Activated CD4-positive, alpha-beta T cell treated with anti-CD3 and anti-CD28 coated beads for 36 hours (primary cell): ENCODE measurements at regions not wholly inside any gene's neighbourhood (a gene's known extent, or its start where the extent isn't known, plus 50 kb on each side); places are given as distances from the start of the nearest gene placed in this dataset.

ENCODE experiments used
- ATAC-seq: fragments of 200-7000 bp; cut with Tn5 transposase; one replicate; pipeline ENCODE4 v1.10.0; 2021; ENCODE audit warnings: mild to moderate bottlenecking, moderate library complexity
- CTCF ChIA-PET: fragments of 350-600 bp; sonication (Branson Sonifier 250); formaldehyde crosslinking; loops from one replicate; lab custom pipeline; 2021; ENCODE audit warnings: antibody characterized with exemption; lab: Charles Lee
- POLR2A ChIA-PET: fragments of 350-600 bp; sonication (Branson Sonifier 250); formaldehyde crosslinking; loops from one replicate; lab custom pipeline; 2021; ENCODE audit warnings: antibody characterized with exemption, inconsistent platforms; lab: Charles Lee
- DNase-seq: peaks from one replicate; pipeline ENCODE4 v3.0.0-alpha.2; 2020
- H3K27ac Mint-ChIP-seq: one replicate; pipeline ENCODE4 v1.8.0; 2021; ENCODE audit warnings: mixed read lengths
- H3K27me3 Mint-ChIP-seq: one replicate; pipeline ENCODE4 v1.8.0; 2021; ENCODE audit warnings: mixed read lengths
- H3K36me3 Mint-ChIP-seq: one replicate; pipeline ENCODE4 v1.8.0; 2021; ENCODE audit warnings: low read depth, mixed read lengths
- H3K4me1 Mint-ChIP-seq: one replicate; pipeline ENCODE4 v1.8.0; 2021; ENCODE audit warnings: mixed read lengths
- H3K4me3 Mint-ChIP-seq: one replicate; pipeline ENCODE4 v1.8.0; 2021; ENCODE audit warnings: mild to moderate bottlenecking, moderate library complexity, mixed read lengths
- H3K9me3 Mint-ChIP-seq: one replicate; pipeline ENCODE4 v1.8.0; 2021; ENCODE audit warnings: low read depth, mixed read lengths
- intact Hi-C, 2 experiments: fragments of 100-400 bp; cut with DNase I in 1 of 2; cut with micrococcal nuclease in 1 of 2; formaldehyde crosslinking; loops; one replicate each; pipeline versions ENCODE4 v1.14.2 to v1.15.1; 2022 to 2024; cut with DNase I, micrococcal nuclease

DNA sequence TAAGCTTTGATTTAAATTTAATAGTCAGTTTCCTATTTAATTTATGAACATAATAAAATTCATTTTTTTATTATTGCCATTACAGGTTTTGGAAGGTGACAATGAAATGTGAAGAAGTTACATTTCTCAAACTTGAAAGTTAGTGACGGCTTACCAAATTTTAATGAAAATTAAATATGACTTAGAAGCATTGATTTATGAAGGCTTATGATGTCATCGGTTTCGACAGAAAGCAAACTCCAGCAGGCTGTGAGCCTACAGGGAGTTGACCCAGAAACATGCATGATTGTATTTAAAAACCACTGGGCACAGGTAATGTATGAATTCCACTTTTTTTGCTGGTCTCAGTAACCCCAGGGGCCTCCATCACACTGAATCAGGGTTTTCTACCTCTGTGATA lies 157.1 kb downstream of the FHIP1A start:
- no peak overlapping the region for H3K27ac Mint-ChIP-seq
- no peak overlapping the region for H3K4me3 Mint-ChIP-seq
- intact Hi-C loops, result no loop called here
- H3K9me3 Mint-ChIP-seq, result no peaks in the 10 kb centered on the region
- no peak for DNase-seq
- peaks cover 21% of the 10 kb centered on the region for H3K27me3 Mint-ChIP-seq
- no peaks in the 10 kb centered on the region for H3K36me3 Mint-ChIP-seq
- CTCF ChIA-PET, result no interaction called here
- peaks cover 7% of the 10 kb centered on the region for H3K4me1 Mint-ChIP-seq
- POLR2A ChIA-PET, result no interaction called here
- ATAC-seq, result no peak

DNA sequence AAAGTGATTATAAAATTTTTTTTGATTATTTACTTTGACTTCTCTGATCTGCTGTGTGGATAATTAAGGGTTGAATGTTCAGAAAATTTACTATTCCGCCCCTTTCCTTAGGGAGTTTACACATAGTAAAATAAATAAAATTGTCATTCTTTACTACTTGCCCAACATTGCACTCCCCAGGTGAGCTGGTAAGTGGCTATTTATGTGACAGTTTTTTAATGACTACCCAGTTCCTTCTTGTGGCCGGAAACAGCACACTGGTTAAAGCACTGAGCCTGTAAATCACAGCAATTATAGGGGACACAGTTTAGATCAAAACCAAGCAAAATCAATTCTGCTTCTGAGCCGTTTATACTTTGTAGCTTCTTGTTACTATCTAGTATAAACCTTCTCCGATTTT lies 158.1 kb downstream of the FHIP1A start:
- intact Hi-C loops, result no loop called here
- Mint-ChIP-seq H3K4me3 (no peak overlapping the region), H3K9me3 (no peaks in the 10 kb centered on the region), H3K4me1 (peaks cover 7% of the 10 kb centered on the region), H3K27ac (no peak overlapping the region), H3K36me3 (no peaks in the 10 kb centered on the region), H3K27me3 (peaks cover 18% of the 10 kb centered on the region)
- DNase-seq (no peak), ATAC-seq (no peak)
- ChIA-PET CTCF (no interaction called here), POLR2A (no interaction called here)

DNA sequence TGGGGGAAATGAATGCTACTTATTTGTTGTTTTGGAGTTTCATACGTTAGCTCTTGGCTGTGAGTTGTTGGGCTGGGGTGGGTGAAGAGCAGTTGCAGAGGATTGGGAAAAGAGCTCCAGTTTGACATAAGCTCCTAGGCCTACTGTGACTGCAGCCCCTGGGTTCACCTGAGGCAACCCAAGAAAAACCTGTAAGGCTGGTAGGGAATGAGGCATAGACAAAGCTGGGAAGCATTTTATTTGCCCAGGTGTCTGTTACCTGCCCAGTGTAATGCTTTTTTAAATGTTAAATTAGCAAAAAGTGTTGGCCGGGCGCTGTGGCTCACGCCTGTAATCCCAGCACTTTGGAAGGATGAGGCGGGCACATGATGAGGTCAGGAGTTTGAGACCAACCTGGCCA lies 160.0 kb downstream of the FHIP1A start:
- Mint-ChIP-seq H3K9me3 (no peaks in the 10 kb centered on the region), H3K27me3 (peaks cover 16% of the 10 kb centered on the region), H3K36me3 (no peaks in the 10 kb centered on the region), H3K27ac (no peak overlapping the region), H3K4me1 (no peaks in the 10 kb centered on the region), H3K4me3 (no peak overlapping the region)
- DNase-seq, result no peak
- ATAC-seq, result no peak
- POLR2A ChIA-PET, result interaction anchor here (0.6 kb wide), 1 partner anchor 296 kb away, joined by 3 read pairs; no protein-coding TSS in a partner anchor
- intact Hi-C loops, result no loop called here
- CTCF ChIA-PET, result no interaction called here

DNA sequence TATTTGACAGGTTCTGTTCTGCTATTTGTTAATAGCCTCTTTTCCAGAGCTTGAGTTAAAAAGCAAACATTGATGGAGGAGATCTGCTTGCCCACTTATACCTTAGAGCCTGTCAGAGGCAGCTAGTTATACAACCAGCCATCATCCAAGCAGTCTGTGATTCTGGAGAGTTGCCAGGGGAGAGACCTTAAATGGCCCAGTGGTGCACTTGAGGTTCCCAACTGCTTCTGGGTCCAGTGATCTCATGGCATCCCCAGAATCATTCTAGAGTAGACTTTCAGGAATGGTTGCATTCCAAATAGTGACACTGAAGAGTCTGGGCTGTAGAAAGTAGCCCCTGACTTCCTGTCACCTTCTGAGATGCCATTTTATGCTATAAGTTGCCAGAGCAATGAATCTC lies 160.7 kb downstream of the FHIP1A start:
- H3K27me3 Mint-ChIP-seq, result peaks cover 15% of the 10 kb centered on the region
- H3K9me3 Mint-ChIP-seq, result no peaks in the 10 kb centered on the region
- ChIA-PET POLR2A (interaction anchor here (0.6 kb wide), 1 partner anchor 296 kb away, joined by 3 read pairs; no protein-coding TSS in a partner anchor), CTCF (interaction anchor here (1.1 kb wide), 1 partner anchor 9 kb away, joined by 3 read pairs; no protein-coding TSS in a partner anchor)
- no peaks in the 10 kb centered on the region for H3K4me1 Mint-ChIP-seq
- H3K4me3 Mint-ChIP-seq, result no peak overlapping the region
- no peak for DNase-seq
- intact Hi-C loops, result no loop called here
- ATAC-seq, result no peak
- H3K36me3 Mint-ChIP-seq, result no peaks in the 10 kb centered on the region
- no peak overlapping the region for H3K27ac Mint-ChIP-seq

DNA sequence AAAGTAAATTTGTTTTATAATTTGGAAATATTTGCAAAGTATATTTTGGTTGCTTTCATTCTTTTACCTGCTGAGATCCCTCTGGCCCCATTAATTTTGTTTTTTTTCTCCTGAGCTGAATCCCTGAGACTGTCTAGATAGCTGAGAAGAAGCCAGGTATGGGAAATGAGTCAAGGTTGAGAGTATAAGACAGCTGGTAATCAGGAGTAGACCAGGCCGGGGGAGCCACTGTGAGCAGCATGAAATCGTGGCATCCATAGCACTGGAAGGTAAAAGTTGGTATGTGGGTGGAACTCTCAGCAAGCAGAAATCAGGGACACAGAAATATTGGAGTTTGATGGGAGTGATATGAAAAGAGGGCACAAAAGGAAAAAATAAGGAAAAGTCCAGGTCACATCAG lies 164.5 kb downstream of the FHIP1A start:
- H3K4me3 Mint-ChIP-seq, result no peak overlapping the region
- ATAC-seq (no peak), DNase-seq (no peak)
- no peak overlapping the region for H3K27ac Mint-ChIP-seq
- H3K27me3 Mint-ChIP-seq, result peaks cover 9% of the 10 kb centered on the region
- H3K9me3 Mint-ChIP-seq, result no peaks in the 10 kb centered on the region
- H3K36me3 Mint-ChIP-seq, result no peaks in the 10 kb centered on the region
- POLR2A ChIA-PET, result no interaction called here
- CTCF ChIA-PET, result interaction anchor here (0.6 kb wide), 1 partner anchor 699 kb away, joined by 4 read pairs; no protein-coding TSS in a partner anchor
- H3K4me1 Mint-ChIP-seq, result no peaks in the 10 kb centered on the region
- intact Hi-C loops, result no loop called here

DNA sequence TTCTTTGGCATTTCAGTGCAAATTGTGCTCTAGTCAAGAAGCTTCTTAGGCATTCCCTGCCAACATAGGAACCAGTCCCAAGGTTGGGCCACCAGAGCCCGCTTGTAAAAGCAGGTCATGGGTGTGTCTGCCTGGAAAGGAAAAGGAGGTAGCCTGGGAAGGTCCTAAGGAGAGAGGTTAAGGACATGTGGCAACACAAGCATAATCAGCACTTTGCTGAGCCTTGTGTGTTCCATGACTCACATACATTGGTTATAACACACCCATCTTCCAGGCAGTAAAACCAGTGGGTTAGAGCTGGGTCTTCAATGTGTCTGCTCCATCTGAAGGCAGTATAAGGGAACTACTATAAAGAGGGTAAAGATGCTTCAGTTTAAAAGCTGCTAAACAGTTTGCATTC lies 165.0 kb downstream of the FHIP1A start:
- ChIA-PET POLR2A (no interaction called here), CTCF (no interaction called here)
- ATAC-seq, result no peak
- no peak overlapping the region for H3K4me3 Mint-ChIP-seq
- no peaks in the 10 kb centered on the region for H3K9me3 Mint-ChIP-seq
- H3K27ac Mint-ChIP-seq, result no peak overlapping the region
- H3K27me3 Mint-ChIP-seq, result peaks cover 5% of the 10 kb centered on the region
- H3K4me1 Mint-ChIP-seq, result no peaks in the 10 kb centered on the region
- no peak for DNase-seq
- no peaks in the 10 kb centered on the region for H3K36me3 Mint-ChIP-seq
- intact Hi-C loops, result no loop called here

DNA sequence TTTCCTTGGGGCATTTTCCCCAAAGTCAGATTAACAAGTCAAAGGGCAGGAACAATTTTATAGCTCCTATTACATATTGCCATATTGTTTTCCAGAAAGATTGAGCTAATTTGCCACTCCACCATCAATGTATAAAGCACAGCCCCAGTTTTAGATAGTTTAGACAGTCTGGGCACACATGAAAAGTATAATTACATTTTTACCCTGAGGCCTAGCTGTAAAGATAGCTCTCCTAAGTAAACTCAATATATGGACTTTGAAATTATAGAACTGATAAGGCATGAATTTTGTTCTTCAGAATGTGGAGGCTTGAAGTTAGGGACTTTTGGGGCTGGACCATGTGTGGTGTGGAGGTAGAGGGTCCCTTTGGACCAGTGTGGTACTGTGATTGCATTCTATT lies 166.0 kb downstream of the FHIP1A start:
- H3K27me3 Mint-ChIP-seq, result peaks cover 5% of the 10 kb centered on the region
- DNase-seq (no peak), ATAC-seq (no peak)
- ChIA-PET POLR2A (no interaction called here), CTCF (no interaction called here)
- no peak overlapping the region for H3K27ac Mint-ChIP-seq
- no peaks in the 10 kb centered on the region for H3K4me1 Mint-ChIP-seq
- no peaks in the 10 kb centered on the region for H3K36me3 Mint-ChIP-seq
- no peaks in the 10 kb centered on the region for H3K9me3 Mint-ChIP-seq
- H3K4me3 Mint-ChIP-seq, result no peak overlapping the region
- intact Hi-C loops, result no loop called here

DNA sequence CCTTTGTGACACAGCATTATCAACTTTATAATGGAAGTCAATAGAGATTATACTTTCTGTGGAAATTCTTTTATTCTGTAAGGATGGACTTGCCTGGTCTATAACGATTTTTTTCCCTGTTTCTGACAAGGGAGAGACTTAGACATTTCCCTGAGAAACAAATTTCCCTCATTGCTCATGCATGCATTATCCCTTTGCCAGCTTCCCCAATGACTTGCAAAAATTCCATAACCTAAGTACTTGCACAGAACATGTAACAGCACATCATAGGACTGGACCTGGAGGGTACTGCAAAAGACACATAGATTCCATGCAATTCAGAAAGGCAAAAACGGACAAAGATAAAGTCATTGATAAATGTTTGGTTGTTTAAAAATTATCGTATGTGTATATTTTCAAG lies 166.7 kb downstream of the FHIP1A start:
- Mint-ChIP-seq H3K27ac (no peak overlapping the region), H3K9me3 (no peaks in the 10 kb centered on the region), H3K36me3 (no peaks in the 10 kb centered on the region), H3K4me1 (no peaks in the 10 kb centered on the region), H3K27me3 (peaks cover 5% of the 10 kb centered on the region), H3K4me3 (no peak overlapping the region)
- ChIA-PET CTCF (no interaction called here), POLR2A (no interaction called here)
- no peak for DNase-seq
- no peak for ATAC-seq
- intact Hi-C loops, result no loop called here

DNA sequence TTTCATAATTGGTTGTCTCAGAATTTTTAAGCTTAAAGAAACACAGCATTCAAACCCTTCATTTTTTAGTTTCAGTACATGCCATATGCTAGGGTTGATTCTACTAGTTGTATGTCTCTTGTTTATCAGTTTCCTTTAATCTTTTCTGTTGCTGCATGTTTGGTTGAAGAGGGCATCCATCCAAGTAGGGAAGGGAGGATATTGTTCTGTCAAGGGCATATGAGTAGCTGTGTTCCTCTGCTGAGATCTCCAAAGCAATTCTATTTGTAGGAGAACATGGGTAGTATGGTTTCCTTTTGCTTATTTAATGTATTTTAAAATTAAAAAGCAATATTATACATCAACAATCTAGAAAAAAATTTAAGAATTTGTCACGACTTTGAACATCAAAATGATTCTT lies 167.7 kb downstream of the FHIP1A start:
- peaks cover 5% of the 10 kb centered on the region for H3K27me3 Mint-ChIP-seq
- H3K27ac Mint-ChIP-seq, result no peak overlapping the region
- no peak overlapping the region for H3K4me3 Mint-ChIP-seq
- intact Hi-C loops, result no loop called here
- no peaks in the 10 kb centered on the region for H3K4me1 Mint-ChIP-seq
- H3K36me3 Mint-ChIP-seq, result no peaks in the 10 kb centered on the region
- ATAC-seq, result no peak
- POLR2A ChIA-PET, result no interaction called here
- CTCF ChIA-PET, result interaction anchor here (0.6 kb wide), 1 partner anchor 216 kb away, joined by 4 read pairs; no protein-coding TSS in a partner anchor
- DNase-seq, result no peak
- no peaks in the 10 kb centered on the region for H3K9me3 Mint-ChIP-seq

DNA sequence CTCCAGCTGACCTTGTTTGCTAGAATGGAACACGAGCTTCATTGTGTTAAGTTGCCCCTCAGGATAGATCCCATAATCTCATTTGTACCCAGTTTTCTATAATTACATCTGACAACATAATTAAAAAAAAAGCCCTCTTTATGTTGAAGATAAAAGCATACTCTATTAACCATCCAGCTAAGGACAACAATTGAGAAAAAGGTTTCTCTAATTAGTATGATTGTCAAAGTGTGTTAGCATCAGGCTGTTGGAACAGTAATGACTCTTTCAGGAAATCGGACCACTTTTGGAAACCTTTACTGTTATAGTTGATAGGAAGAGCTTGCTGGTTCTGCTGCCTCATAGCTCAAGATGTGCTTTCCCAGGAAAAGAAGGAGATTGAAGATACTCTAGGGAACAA lies 172.6 kb downstream of the FHIP1A start:
- Mint-ChIP-seq H3K4me3 (no peak overlapping the region), H3K27ac (no peak overlapping the region), H3K27me3 (peaks cover 3% of the 10 kb centered on the region), H3K9me3 (no peaks in the 10 kb centered on the region), H3K4me1 (no peaks in the 10 kb centered on the region), H3K36me3 (no peaks in the 10 kb centered on the region)
- CTCF ChIA-PET, result interaction anchor here (0.7 kb wide), 1 partner anchor 60 kb away, joined by 5 read pairs; no protein-coding TSS in a partner anchor
- ATAC-seq, result no peak
- POLR2A ChIA-PET, result no interaction called here
- intact Hi-C loops, result no loop called here
- no peak for DNase-seq

DNA sequence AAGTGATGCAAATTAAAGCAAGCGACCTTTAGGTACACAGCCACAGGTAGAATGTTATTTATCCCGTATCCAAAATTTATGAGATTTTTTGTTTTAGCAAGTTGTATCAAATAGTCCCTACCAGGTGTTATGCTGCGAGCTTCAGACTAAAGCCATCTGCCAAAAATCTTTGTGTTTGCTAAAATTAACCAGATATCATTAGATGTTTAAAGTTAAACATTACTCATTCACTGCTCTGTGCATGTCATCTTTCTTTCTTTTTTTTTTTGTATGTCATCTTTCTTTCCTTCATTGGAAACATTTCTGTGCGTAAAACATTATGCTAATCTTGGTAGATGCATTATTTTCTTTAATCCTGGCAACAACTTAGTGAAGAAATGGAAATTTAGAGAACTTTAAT lies 173.1 kb downstream of the FHIP1A start:
- intact Hi-C loops, result no loop called here
- no peaks in the 10 kb centered on the region for H3K36me3 Mint-ChIP-seq
- POLR2A ChIA-PET, result no interaction called here

DNA sequence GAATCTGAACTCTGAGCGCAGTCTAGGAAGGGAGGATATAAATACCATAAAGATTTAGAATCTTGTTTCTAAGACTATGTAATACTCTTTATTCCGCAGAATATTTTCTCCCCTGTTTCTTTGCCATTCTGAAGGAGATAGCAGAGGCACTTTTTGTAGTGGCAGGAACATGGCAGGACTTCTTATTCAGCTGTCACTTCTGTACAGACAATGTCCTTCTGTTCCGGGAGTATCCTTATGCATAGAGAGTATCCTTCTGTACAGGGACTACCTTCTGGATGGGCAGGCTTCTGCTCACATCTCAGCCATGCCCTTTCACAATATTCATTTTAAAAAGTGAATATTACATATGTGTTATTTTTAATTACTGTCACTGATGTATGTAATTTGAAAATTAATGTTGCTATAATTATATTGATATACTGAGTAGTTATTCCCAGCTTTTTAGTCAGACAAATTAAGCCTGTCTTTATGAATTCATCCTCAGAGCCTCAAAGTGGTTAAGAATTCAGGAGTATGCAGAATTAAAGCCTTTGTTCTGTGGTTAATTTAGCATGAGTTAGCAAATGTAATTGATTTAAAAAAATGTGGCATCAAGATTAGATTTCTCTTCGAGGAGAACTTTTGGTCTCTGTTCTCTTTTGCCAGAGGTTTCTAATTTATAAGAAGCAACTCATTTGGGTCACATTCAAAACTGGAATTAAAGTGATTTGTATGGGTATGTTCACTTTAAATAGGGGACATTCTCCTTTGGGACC lies 174.4 kb downstream of the FHIP1A start:
- Mint-ChIP-seq H3K27ac (no peak overlapping the region), H3K4me3 (no peak overlapping the region), H3K9me3 (no peaks in the 10 kb centered on the region), H3K4me1 (no peaks in the 10 kb centered on the region), H3K36me3 (no peaks in the 10 kb centered on the region), H3K27me3 (peaks cover 3% of the 10 kb centered on the region)
- ChIA-PET CTCF (no interaction called here), POLR2A (no interaction called here)
- intact Hi-C loops, result no loop called here
- DNase-seq (no peak), ATAC-seq (no peak)

More for the DNA sequence above, 173.1 kb downstream of the FHIP1A start:
- no peak overlapping the region for H3K4me3 Mint-ChIP-seq
- no peaks in the 10 kb centered on the region for H3K9me3 Mint-ChIP-seq
- H3K4me1 Mint-ChIP-seq, result no peaks in the 10 kb centered on the region
- DNase-seq, result no peak
- H3K27ac Mint-ChIP-seq, result no peak overlapping the region
- H3K27me3 Mint-ChIP-seq, result peaks cover 3% of the 10 kb centered on the region
- no peak for ATAC-seq
- CTCF ChIA-PET, result no interaction called here
